Skeletal muscle satellite cell (primary cell): ENCODE measurements at regions not wholly inside any gene's neighbourhood (a gene's known extent, or its start where the extent isn't known, plus 50 kb on each side); places are given as distances from the start of the nearest gene placed in this dataset.

ENCODE experiments used
- H3K27me3 ChIP-seq: 2 replicates; pipeline ENCODE4 v1.7.0; 2013; ENCODE audit warnings: low read length; ENCODE audit not compliant: control insufficient read depth, insufficient read depth
- H3K36me3 ChIP-seq: 2 replicates; pipeline ENCODE4 v1.7.0; 2013; ENCODE audit warnings: mild to moderate bottlenecking, control low read depth, low read length; ENCODE audit not compliant: insufficient read depth
- H3K4me1 ChIP-seq: 2 replicates; pipeline ENCODE4 v1.7.0; 2013; ENCODE audit warnings: low read length; ENCODE audit not compliant: control insufficient read depth, insufficient read depth
- H3K4me2 ChIP-seq: 2 replicates; pipeline ENCODE4 v1.7.0; 2013; ENCODE audit warnings: mild to moderate bottlenecking, low read length
- H3K4me3 ChIP-seq: 2 replicates; pipeline ENCODE4 v1.7.0; 2013; ENCODE audit warnings: low read length
- H3K9ac ChIP-seq: 2 replicates; pipeline ENCODE4 v1.7.0; 2013; ENCODE audit warnings: mild to moderate bottlenecking, low read depth, low read length, moderate library complexity
- H3K9me3 ChIP-seq: replicated peaks from 2 replicates; pipeline ENCODE4 v1.7.0; 2013; ENCODE audit warnings: mild to moderate bottlenecking, control low read depth, low read length

GRCh38 chr4:119861731-119862130 lies 204.9 kb downstream of the MAD2L1 start:
- H3K4me2 ChIP-seq: no peak overlapping the region
- no peak overlapping the region for H3K9ac ChIP-seq
- no peaks in the 10 kb centered on the region for H3K27me3 ChIP-seq
- no peaks in the 10 kb centered on the region for H3K4me1 ChIP-seq
- H3K9me3 ChIP-seq: no peaks in the 10 kb centered on the region
- H3K4me3 ChIP-seq: no peak overlapping the region
- no peaks in the 10 kb centered on the region for H3K36me3 ChIP-seq

DNA sequence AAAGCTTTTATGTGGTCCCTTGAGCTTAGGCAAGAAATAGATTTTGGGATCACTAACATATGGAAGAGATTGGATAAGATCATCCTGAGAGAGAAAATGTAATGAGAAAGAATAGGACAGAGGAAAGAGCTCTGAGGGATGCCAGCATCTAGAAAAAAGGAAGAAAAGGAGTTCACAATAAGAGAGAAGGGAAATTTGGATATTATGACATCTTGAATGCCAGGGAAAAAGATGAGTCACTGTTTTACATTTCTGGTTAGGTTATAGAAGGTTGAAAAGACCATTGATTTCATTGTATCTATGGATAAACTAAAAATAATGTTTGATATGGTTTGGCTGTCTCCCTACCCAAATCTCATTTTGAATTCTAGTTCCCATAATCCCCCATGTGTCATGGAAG lies 208.5 kb downstream of the MAD2L1 start:
- Histone ChIP-seq H3K9ac (no peak overlapping the region), H3K27me3 (no peaks in the 10 kb centered on the region), H3K36me3 (no peaks in the 10 kb centered on the region), H3K9me3 (no peaks in the 10 kb centered on the region), H3K4me3 (no peak overlapping the region), H3K4me1 (no peaks in the 10 kb centered on the region), H3K4me2 (no peak overlapping the region)

- Histone ChIP-seq H3K4me3 (no peak overlapping the region), H3K9me3 (no peaks in the 10 kb centered on the region), H3K36me3 (no peaks in the 10 kb centered on the region), H3K27me3 (no peaks in the 10 kb centered on the region), H3K4me2 (no peak overlapping the region), H3K4me1 (no peaks in the 10 kb centered on the region), H3K9ac (no peak overlapping the region)
Measured at GRCh38 chr4:119854364-119854763, 212.3 kb downstream of the MAD2L1 start.

- Histone ChIP-seq H3K4me3 (no peak overlapping the region), H3K4me2 (no peak overlapping the region), H3K4me1 (no peaks in the 10 kb centered on the region), H3K9ac (no peak overlapping the region), H3K27me3 (no peaks in the 10 kb centered on the region), H3K36me3 (no peaks in the 10 kb centered on the region), H3K9me3 (no peaks in the 10 kb centered on the region)
Measured at GRCh38 chr4:119851649-119852048, 215.0 kb downstream of the MAD2L1 start.

DNA sequence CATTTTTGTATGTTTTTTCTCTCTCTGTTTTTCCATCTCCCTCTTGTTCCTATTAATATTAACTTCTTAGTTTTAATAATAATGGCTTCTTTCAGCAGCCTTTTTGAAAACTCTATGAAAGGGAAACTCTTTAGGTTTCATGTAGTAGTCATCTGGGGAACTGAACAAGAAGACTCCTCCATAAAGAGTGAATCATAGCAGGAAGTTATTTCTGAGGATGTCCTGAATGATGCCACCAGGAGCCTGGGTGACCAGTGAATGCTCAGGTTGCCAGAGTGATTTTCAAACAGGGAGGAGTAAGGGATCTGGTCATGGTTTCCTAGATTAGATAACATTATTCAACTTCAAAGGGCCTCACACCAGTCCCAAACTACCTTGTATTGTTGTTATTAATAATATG lies 212.8 kb upstream of the PDE5A start:
- Histone ChIP-seq H3K27me3 (no peaks in the 10 kb centered on the region), H3K9me3 (no peaks in the 10 kb centered on the region), H3K36me3 (no peaks in the 10 kb centered on the region), H3K9ac (no peak overlapping the region), H3K4me1 (no peaks in the 10 kb centered on the region), H3K4me2 (no peak overlapping the region), H3K4me3 (no peak overlapping the region)

DNA sequence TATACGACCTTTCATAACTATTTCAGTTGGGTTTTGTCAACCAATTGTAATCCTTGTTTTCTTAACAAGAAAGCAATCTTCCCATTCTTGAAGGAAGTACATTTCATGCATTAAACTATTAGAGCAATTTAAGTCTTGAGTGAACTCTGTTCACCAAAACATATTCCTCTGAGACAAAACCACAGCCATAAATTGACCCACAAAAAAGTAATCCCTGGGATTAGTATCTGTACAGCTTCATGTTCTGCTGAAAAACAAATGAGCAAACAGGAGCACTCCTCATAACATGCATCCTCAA lies 207.0 kb upstream of the PDE5A start:
- Histone ChIP-seq H3K36me3 (no peaks in the 10 kb centered on the region), H3K9me3 (no peaks in the 10 kb centered on the region), H3K27me3 (no peaks in the 10 kb centered on the region), H3K4me2 (no peak overlapping the region), H3K4me1 (no peaks in the 10 kb centered on the region), H3K9ac (no peak overlapping the region), H3K4me3 (no peak overlapping the region)

DNA sequence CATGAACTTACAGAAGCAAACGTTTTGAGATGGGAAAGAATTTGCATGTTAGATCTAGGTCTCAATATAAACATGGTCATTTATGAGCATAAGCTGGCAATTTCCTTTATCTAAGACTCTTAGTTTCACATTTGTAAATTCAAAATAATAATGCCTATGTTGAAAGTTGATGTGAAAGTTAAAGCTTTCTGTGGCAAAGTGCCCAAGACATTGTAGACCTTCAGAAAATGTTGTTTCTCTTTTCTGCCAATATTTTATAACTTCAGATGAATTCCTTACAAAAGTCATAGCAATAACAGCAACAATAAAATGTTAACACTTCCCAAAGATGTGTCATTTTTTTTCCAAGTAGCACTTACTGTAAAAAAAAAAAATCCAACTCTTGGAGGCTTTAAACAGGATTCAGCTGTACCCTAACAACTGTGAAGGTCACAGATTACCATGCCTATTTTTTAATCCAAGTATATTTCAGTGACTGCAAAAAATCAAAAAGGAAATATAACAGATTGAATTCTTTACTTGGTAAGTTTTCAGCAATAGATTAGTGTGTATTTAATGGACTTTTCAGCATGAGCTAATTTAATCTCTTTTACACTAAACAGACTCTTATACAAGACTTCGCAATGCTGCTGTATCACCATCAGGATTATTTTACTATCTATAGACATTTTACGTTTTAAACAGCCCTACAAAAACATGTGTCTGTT lies 206.5 kb upstream of the PDE5A start:
- H3K36me3 ChIP-seq: no peaks in the 10 kb centered on the region
- H3K9me3 ChIP-seq: no peaks in the 10 kb centered on the region
- no peak overlapping the region for H3K9ac ChIP-seq
- H3K4me3 ChIP-seq: no peak overlapping the region
- H3K27me3 ChIP-seq: no peaks in the 10 kb centered on the region
- H3K4me1 ChIP-seq: no peaks in the 10 kb centered on the region
- H3K4me2 ChIP-seq: no peak overlapping the region

GRCh38 chr4:119833611-119834010 lies 205.0 kb upstream of the PDE5A start:
- H3K9me3 ChIP-seq: no peaks in the 10 kb centered on the region
- no peaks in the 10 kb centered on the region for H3K4me1 ChIP-seq
- no peak overlapping the region for H3K4me2 ChIP-seq
- no peaks in the 10 kb centered on the region for H3K27me3 ChIP-seq
- H3K4me3 ChIP-seq: no peak overlapping the region
- H3K36me3 ChIP-seq: no peaks in the 10 kb centered on the region
- H3K9ac ChIP-seq: no peak overlapping the region

- no peak overlapping the region for H3K4me2 ChIP-seq
- no peaks in the 10 kb centered on the region for H3K27me3 ChIP-seq
- no peak overlapping the region for H3K9ac ChIP-seq
Measured at GRCh38 chr4:119832776-119833175, 204.2 kb upstream of the PDE5A start.

DNA sequence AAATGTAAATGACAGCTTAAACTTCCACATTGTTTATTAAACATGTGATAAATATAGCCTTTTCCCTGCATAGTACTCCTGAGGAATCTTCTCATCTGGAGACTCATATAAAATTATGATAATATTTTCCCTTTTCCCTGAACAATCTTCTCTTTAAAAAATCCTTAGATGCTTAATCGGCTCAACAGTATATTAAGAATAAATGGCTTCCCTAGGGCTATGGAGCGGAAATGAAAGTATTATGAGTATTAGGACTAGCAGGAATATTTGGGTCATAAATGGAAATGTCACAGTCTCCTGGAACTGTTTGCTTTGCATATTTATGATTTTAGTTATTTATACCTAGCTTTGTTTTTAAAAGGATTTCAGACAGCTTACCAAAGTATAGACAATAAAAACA lies 200.7 kb upstream of the PDE5A start:
- H3K9ac ChIP-seq: no peak overlapping the region
- no peak overlapping the region for H3K4me2 ChIP-seq
- H3K4me3 ChIP-seq: no peak overlapping the region
- H3K27me3 ChIP-seq: no peaks in the 10 kb centered on the region
- H3K4me1 ChIP-seq: no peaks in the 10 kb centered on the region
- no peaks in the 10 kb centered on the region for H3K9me3 ChIP-seq
- no peaks in the 10 kb centered on the region for H3K36me3 ChIP-seq

More at GRCh38 chr4:119832776-119833175, 204.2 kb upstream of the PDE5A start:
- no peaks in the 10 kb centered on the region for H3K9me3 ChIP-seq
- no peak overlapping the region for H3K4me3 ChIP-seq
- H3K4me1 ChIP-seq: no peaks in the 10 kb centered on the region
- no peaks in the 10 kb centered on the region for H3K36me3 ChIP-seq

- Histone ChIP-seq H3K4me3 (no peak overlapping the region), H3K9ac (no peak overlapping the region), H3K27me3 (no peaks in the 10 kb centered on the region), H3K4me1 (no peaks in the 10 kb centered on the region), H3K4me2 (no peak overlapping the region), H3K36me3 (no peaks in the 10 kb centered on the region), H3K9me3 (no peaks in the 10 kb centered on the region)
Measured at GRCh38 chr4:119825696-119826095, 197.1 kb upstream of the PDE5A start.

DNA sequence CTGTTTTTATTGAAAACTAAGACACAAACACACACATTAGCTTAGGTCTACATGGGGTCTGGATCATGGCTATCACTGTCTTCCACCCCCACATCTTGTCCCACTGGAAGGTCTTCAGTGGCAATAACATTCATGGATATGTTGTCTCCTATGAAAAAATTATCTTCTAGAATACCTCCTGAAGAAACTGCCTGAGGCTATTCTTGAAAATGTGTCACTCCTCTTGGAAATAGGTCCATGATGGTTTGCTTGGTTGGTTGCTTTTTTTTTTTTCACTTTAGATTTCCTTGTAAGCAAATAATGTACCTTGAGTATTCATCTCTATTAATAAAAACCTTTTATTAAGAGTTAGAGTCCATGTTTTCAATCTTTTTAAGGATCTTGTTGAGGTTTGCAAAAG lies 195.3 kb upstream of the PDE5A start:
- Histone ChIP-seq H3K9me3 (no peaks in the 10 kb centered on the region), H3K4me1 (no peaks in the 10 kb centered on the region), H3K4me3 (no peak overlapping the region), H3K4me2 (no peak overlapping the region), H3K36me3 (no peaks in the 10 kb centered on the region), H3K27me3 (no peaks in the 10 kb centered on the region), H3K9ac (no peak overlapping the region)
